Fibroblast of mammary gland (primary cell): ENCODE measurements at regions not wholly inside any gene's neighbourhood (a gene's known extent, or its start where the extent isn't known, plus 50 kb on each side); places are given as distances from the start of the nearest gene placed in this dataset.

ENCODE experiments used
- DNase-seq: peaks from one replicate; pipeline ENCODE4 v3.0.0-alpha.2; 2010; ENCODE audit warnings: low read depth
- H3K4me3 ChIP-seq: 2 replicates; pipeline ENCODE4 v1.5.1; 2011; ENCODE audit warnings: low read depth, mild to moderate bottlenecking, low read length, moderate library complexity; ENCODE audit not compliant: control insufficient read depth
- TF ChIP-seq, protein P1 (sequence below): conservative IDR thresholded peaks from 2 replicates; pipeline ENCODE4 v1.5.1; 2011; ENCODE audit warnings: low read depth, low read length, inconsistent platforms; ENCODE audit not compliant: control insufficient read depth, insufficient read depth

DNA sequence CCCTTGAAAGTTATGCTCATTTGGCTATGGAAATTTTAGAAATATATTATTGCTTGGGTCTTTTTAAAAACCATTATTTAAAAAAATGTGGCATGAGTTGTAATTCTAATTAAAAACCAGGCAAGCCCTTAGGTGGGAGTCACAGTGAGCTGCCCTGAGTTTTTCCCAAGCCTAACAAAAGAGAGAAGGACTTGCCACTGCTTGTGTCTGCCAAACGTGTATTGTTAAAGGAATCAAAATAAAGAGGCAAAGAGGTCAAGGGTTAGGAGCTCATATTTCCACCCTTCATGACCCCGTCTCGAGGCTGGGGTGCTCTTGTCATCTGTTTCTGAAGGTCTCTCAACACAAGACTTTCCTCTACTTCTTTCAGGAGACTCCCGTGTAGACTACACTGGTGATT lies 321.1 kb downstream of the ZIC1 start:
- TF ChIP-seq, protein P1, sequence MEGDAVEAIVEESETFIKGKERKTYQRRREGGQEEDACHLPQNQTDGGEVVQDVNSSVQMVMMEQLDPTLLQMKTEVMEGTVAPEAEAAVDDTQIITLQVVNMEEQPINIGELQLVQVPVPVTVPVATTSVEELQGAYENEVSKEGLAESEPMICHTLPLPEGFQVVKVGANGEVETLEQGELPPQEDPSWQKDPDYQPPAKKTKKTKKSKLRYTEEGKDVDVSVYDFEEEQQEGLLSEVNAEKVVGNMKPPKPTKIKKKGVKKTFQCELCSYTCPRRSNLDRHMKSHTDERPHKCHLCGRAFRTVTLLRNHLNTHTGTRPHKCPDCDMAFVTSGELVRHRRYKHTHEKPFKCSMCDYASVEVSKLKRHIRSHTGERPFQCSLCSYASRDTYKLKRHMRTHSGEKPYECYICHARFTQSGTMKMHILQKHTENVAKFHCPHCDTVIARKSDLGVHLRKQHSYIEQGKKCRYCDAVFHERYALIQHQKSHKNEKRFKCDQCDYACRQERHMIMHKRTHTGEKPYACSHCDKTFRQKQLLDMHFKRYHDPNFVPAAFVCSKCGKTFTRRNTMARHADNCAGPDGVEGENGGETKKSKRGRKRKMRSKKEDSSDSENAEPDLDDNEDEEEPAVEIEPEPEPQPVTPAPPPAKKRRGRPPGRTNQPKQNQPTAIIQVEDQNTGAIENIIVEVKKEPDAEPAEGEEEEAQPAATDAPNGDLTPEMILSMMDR, result no peak
- H3K4me3 ChIP-seq, result no peak overlapping the region
- DNase-seq, result no peak

GRCh38 chr3:147733217-147733616 lies 324.1 kb downstream of the ZIC1 start:
- DNase-seq, result no peak
- TF ChIP-seq, protein P1, result no peak
- H3K4me3 ChIP-seq, result no peak overlapping the region

DNA sequence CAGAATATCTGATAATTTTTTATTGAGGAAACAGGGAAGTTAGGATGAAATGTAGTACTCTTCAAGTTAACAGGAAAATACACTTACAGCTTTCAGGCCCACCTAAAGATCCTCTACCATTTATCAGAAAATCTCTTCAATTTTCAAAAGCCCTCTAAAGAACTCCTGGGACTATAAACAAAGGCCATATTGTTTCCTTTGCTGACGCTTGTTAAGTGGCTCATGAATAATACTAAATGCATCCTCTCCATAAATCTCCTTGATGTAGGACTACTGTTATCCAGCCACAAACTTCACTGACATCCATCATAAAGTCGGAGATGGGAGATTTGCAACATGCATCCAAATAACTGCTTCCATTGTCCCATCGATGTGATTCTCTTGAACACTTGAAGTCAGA lies 326.5 kb downstream of the ZIC1 start:
- TF ChIP-seq, protein P1, result no peak

DNA sequence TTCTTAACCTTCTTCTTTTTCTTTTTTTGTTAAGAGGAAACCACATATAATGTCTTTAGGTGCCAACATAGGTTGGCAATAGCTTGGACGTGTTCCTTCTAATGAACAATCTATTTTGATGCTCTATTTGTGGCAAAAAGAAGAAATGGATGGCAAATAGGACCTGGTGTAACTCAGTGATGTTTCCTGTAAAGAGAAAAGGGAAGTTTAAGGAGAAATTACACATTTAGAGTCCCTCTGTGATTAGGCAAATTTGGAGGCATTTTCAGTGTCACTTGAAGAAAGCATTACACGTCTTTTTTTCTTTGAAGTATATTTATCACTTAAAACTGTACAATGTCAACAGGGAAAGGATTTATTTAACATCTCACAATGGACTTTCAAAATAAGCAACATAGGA lies 327.1 kb downstream of the ZIC1 start:
- no peak overlapping the region for H3K4me3 ChIP-seq
- TF ChIP-seq, protein P1, result no peak
- no peak for DNase-seq

More for the DNA sequence above, 326.5 kb downstream of the ZIC1 start:
- no peak for DNase-seq
- no peak overlapping the region for H3K4me3 ChIP-seq

DNA sequence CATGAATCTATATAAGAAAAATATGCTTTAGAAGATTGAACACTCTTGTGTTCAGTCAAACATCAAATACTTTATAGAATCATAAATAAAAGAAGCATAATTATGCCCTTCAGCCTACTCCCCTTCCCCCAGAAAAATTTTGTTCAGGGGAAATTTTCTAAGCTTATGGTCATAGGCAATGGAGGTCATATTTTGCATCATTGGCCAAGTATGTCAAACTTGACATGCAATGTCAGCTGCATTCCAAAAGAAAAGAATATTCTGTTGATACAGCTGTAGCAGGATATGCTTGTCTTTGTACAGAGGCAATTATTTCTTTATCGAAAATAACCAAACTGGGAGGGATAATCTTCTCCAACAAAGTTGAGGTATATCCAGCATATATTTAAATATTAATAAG lies 328.2 kb downstream of the ZIC1 start:
- no peak overlapping the region for H3K4me3 ChIP-seq
- no peak for DNase-seq
- TF ChIP-seq, protein P1, result no peak

DNA sequence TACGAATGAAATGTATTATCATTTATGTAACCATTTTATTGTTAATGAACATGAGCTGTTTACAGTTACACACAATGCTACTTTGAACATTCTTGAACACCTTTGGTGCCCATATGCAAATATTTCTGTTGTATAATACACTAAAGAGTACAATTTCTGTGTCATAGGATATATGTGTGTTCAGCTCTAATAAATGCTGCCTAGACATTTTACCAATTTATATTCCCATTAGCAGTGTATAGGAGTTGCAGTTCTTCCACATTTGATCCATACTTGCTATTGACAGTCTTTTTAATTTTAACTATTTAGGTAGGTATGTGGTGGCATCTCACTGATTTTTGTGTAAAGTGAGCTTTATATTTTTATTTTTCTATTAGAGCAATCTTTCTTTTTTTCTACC lies 331.8 kb downstream of the ZIC1 start:
- no peak for DNase-seq
- no peak overlapping the region for H3K4me3 ChIP-seq
- TF ChIP-seq, protein P1, result no peak

GRCh38 chr3:147744967-147745366 lies 335.8 kb downstream of the ZIC1 start:
- DNase-seq, result no peak
- H3K4me3 ChIP-seq, result no peak overlapping the region
- TF ChIP-seq, protein P1, result no peak
